ENCODE measurements at regions not wholly inside any gene's neighbourhood (a gene's known extent, or its start where the extent isn't known, plus 50 kb on each side); places are given as distances from the start of the nearest gene placed in this dataset.

GRCh38 chr1:117313555-117313954 lies 53.7 kb upstream of the MAN1A2 start:
- H3T11ph ChIP-seq (ENCODE audit: low read length): no peak overlapping the region
- no peak overlapping the region for H3K4ac ChIP-seq (ENCODE audit: low read depth, low read length)
- H3K27me3 ChIP-seq (ENCODE audit: insufficient read depth, low read length): no peaks in the 10 kb centered on the region
- no peak overlapping the region for H3K14ac ChIP-seq (ENCODE audit: insufficient read depth, low read length)
- WGBS (ENCODE audit: extremely low coverage, insufficient read length, low lambda C conversion rate): no CpG with 5 or more reads among the region's 3 CpGs
- Mint-ChIP-seq H3K27me3 (ENCODE audit: low read depth) (peaks cover 2% of the 10 kb centered on the region; the same call in 1 of the 2 replicates), H3K9me3 (no peaks in the 10 kb centered on the region), H3K36me3 (ENCODE audit: insufficient read depth in 1 of 3, low read depth in 3 of 3) (0 out of 7 replicates have a peak, but pooled peaks cover 0 to 2% (median 0%) of the 10 kb centered on the region in 3 experiments), H3K27ac (no peak overlapping the region), H3K4me1 (no peaks in the 10 kb centered on the region), H3K4me3 (no peak overlapping the region)
- H3K9me3 ChIP-seq (ENCODE audit: control insufficient read depth, low read depth, low read length): no peaks in the 10 kb centered on the region
- no peak overlapping the region for H2BK12ac ChIP-seq (ENCODE audit: insufficient read length, low read depth, low read length)
- no peaks in the 10 kb centered on the region for H3K79me2 ChIP-seq (ENCODE audit: insufficient read depth, low read length)
- H4K20me1 ChIP-seq (ENCODE audit: control insufficient read depth, insufficient read depth, insufficient read length): no peaks in the 10 kb centered on the region
- H2AK5ac ChIP-seq (ENCODE audit: insufficient read length, low read length): no peak overlapping the region
- H2AFZ ChIP-seq (ENCODE audit: low read length): no peak overlapping the region
- H3K79me1 ChIP-seq (ENCODE audit: insufficient read depth, low read depth, low read length, poor library complexity, severe bottlenecking): no peaks in the 10 kb centered on the region
- DNase-seq: no peak
- TF ChIP-seq CTCF (conservative IDR thresholded peaks at IDR 0.05): no peak
- no peak overlapping the region for H3K9ac ChIP-seq (ENCODE audit: extremely low read depth, insufficient read length, low read length)
- H2BK15ac ChIP-seq (ENCODE audit: low read depth, low read length): no peak overlapping the region
- no peak overlapping the region for H4K91ac ChIP-seq (ENCODE audit: insufficient read length, low read depth, low read length)
- H3K56ac ChIP-seq (ENCODE audit: insufficient read length, low read depth, low read length): no peak overlapping the region
- no peaks in the 10 kb centered on the region for H3K4me1 ChIP-seq (ENCODE audit: insufficient read depth, low read length)
- no peaks in the 10 kb centered on the region for H3K23me2 ChIP-seq (ENCODE audit: insufficient read length, low read depth, low read length, poor library complexity, severe bottlenecking)
- H2BK5ac ChIP-seq (ENCODE audit: insufficient read length, low read length): no peak overlapping the region
- no peak overlapping the region for H2BK120ac ChIP-seq (ENCODE audit: low read depth, low read length, poor library complexity, severe bottlenecking)
- no peak overlapping the region for H3K18ac ChIP-seq (ENCODE audit: insufficient read length, low read depth, low read length)
- H3K27ac ChIP-seq (ENCODE audit: insufficient read length, low read depth, low read length): no peak overlapping the region
- no peak overlapping the region for H4K8ac ChIP-seq (replicated peaks; ENCODE audit: insufficient read length, low read depth, low read length)
- H4K5ac ChIP-seq (ENCODE audit: insufficient read length, low read depth, low read length): no peak overlapping the region
- H3K23ac ChIP-seq (ENCODE audit: insufficient read length, low read depth, low read length): no peak overlapping the region
- no peak overlapping the region for H3K4me2 ChIP-seq (ENCODE audit: insufficient read depth, insufficient read length, low read length)
- H2BK20ac ChIP-seq (ENCODE audit: low read depth, low read length, poor library complexity, severe bottlenecking): no peak overlapping the region

Measured in H9 (cell line).